ENCODE measurements at regions not wholly inside any gene's neighbourhood (a gene's known extent, or its start where the extent isn't known, plus 50 kb on each side); places are given as distances from the start of the nearest gene placed in this dataset.

DNA sequence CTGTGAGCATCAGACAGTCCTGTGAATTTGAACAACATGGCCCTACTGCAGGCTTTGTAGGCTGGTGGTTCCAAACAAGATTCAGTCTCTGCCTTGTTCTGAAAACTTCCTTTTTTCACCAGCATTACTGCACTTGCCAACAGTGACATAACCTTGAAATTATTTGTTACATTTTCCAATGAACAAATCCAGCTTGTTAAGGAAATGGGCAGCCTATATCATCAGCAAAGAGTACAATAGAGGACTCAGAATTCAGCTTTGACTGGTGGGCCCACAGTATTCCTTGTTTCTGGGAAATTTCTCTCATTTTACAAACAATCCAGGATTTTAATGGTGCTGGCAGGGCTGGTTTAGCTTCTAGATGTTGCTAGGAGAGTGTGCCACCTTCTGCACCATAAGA is 703.7 kb upstream of the FZD8 start:
- intact Hi-C loops (cut with micrococcal nuclease), result no loop called here

DNA sequence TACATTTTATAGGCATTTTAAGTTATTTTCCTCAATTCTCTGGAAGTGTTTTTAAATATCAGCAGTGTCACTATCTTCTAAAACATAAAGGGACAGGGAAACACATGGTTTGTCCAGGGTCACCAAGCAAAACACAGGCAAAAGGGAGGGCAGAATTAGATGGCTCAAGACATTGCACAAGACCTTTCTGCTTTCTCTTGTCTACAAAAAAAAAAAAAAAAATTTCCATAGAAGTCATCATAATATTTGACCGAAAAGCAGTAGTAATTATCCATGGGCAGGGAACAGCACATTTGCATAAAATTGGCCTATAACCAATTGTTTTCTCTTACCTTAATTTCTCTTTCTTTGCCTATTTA is 703.1 kb upstream of the FZD8 start:
- Histone ChIP-seq H2AFZ (ENCODE audit: low read depth, low read length, poor library complexity, severe bottlenecking) (no peak overlapping the region), H3K9ac (ENCODE audit: low read length) (no peak overlapping the region), H3K9me2 (ENCODE audit: insufficient read depth) (no peaks in the 10 kb centered on the region), H3K79me2 (ENCODE audit: insufficient read depth, low read length) (no peaks in the 10 kb centered on the region), H3K4me3 (replicated peaks in 1 of 2; ENCODE audit: low read depth in 1 of 2, low read length in 2 of 2) (no peak overlapping the region), H3K4me2 (ENCODE audit: low read length) (no peak overlapping the region), H3K27ac (ENCODE audit: low read depth, low read length) (no peak overlapping the region), H3K27me3 (ENCODE audit: insufficient read depth, low read length) (no peaks in the 10 kb centered on the region), H3K9me3 (ENCODE audit: control insufficient read depth in 1 of 2, insufficient read depth in 1 of 2, low read depth in 1 of 2, low read length in 2 of 2) (peaks cover 16 to 18% of the 10 kb centered on the region in 2 experiments; a peak in 3 of 4 replicates), H3K36me3 (ENCODE audit: control insufficient read depth in 1 of 2, insufficient read depth in 2 of 2, low read length in 2 of 2) (no peaks in the 10 kb centered on the region), H3K4me1 (ENCODE audit: control insufficient read depth in 1 of 2, insufficient read depth in 2 of 2, low read length in 2 of 2) (no peaks in the 10 kb centered on the region), H4K20me1 (ENCODE audit: insufficient read depth) (no peaks in the 10 kb centered on the region)
- intact Hi-C loops (cut with micrococcal nuclease), result no loop called here
- no peak for TF ChIP-seq EZH2phosphoT487 (IDR thresholded peaks at IDR 0.05; ENCODE audit: borderline replicate concordance)
- TF ChIP-seq SRF (IDR thresholded peaks at IDR 0.05; ENCODE audit: low read depth), result no peak
- TF ChIP-seq, protein P1, sequence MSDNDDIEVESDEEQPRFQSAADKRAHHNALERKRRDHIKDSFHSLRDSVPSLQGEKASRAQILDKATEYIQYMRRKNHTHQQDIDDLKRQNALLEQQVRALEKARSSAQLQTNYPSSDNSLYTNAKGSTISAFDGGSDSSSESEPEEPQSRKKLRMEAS (IDR thresholded peaks at IDR 0.05), result no peak
- TF ChIP-seq, protein P2, sequence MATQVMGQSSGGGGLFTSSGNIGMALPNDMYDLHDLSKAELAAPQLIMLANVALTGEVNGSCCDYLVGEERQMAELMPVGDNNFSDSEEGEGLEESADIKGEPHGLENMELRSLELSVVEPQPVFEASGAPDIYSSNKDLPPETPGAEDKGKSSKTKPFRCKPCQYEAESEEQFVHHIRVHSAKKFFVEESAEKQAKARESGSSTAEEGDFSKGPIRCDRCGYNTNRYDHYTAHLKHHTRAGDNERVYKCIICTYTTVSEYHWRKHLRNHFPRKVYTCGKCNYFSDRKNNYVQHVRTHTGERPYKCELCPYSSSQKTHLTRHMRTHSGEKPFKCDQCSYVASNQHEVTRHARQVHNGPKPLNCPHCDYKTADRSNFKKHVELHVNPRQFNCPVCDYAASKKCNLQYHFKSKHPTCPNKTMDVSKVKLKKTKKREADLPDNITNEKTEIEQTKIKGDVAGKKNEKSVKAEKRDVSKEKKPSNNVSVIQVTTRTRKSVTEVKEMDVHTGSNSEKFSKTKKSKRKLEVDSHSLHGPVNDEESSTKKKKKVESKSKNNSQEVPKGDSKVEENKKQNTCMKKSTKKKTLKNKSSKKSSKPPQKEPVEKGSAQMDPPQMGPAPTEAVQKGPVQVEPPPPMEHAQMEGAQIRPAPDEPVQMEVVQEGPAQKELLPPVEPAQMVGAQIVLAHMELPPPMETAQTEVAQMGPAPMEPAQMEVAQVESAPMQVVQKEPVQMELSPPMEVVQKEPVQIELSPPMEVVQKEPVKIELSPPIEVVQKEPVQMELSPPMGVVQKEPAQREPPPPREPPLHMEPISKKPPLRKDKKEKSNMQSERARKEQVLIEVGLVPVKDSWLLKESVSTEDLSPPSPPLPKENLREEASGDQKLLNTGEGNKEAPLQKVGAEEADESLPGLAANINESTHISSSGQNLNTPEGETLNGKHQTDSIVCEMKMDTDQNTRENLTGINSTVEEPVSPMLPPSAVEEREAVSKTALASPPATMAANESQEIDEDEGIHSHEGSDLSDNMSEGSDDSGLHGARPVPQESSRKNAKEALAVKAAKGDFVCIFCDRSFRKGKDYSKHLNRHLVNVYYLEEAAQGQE (IDR thresholded peaks at IDR 0.05; ENCODE audit: low read depth), result no peak
- no peak for TF ChIP-seq YY1 (IDR thresholded peaks at IDR 0.05; ENCODE audit: extremely low read depth, insufficient replicate concordance, low read depth, low read length)
- no peak for TF ChIP-seq ZFX (IDR thresholded peaks at IDR 0.05)
- TF ChIP-seq CBX3 (IDR thresholded peaks at IDR 0.05; ENCODE audit: low read depth), result no peak
- no peak for TF ChIP-seq SP1 (IDR thresholded peaks at IDR 0.05; ENCODE audit: low read depth)
- no peak for TF ChIP-seq JUND (IDR thresholded peaks at IDR 0.05)
- no peak for TF ChIP-seq EZH2 (IDR thresholded peaks at IDR 0.05)
- TF ChIP-seq SIN3A (IDR thresholded peaks at IDR 0.05; ENCODE audit: low read depth), result no peak
- no peak for ATAC-seq
- POLR2A ChIA-PET, result no interaction called here
- CTCF ChIA-PET, result no interaction called here
- RAD21 ChIA-PET (ENCODE audit: low non-redundant PET in 1 of 2, low total read pairs in 2 of 2, uncharacterized antibody in 2 of 2, unreplicated experiment in 2 of 2), result no interaction called here
- DNase-seq (ENCODE audit: low read depth, low spot score), result no peak
- no TSS peak for BruUV-seq (replicated peaks)

More for the DNA sequence above, 703.7 kb upstream of the FZD8 start:
- Histone ChIP-seq H3K27ac (ENCODE audit: low read depth, low read length) (no peak overlapping the region), H3K36me3 (ENCODE audit: control insufficient read depth in 1 of 2, insufficient read depth in 2 of 2, low read length in 2 of 2) (no peaks in the 10 kb centered on the region), H3K27me3 (ENCODE audit: insufficient read depth, low read length) (no peaks in the 10 kb centered on the region), H3K4me3 (replicated peaks in 1 of 2; ENCODE audit: low read depth in 1 of 2, low read length in 2 of 2) (no peak overlapping the region), H2AFZ (ENCODE audit: low read depth, low read length, poor library complexity, severe bottlenecking) (no peak overlapping the region), H3K9me2 (ENCODE audit: insufficient read depth) (no peaks in the 10 kb centered on the region), H3K9ac (ENCODE audit: low read length) (no peak overlapping the region), H4K20me1 (ENCODE audit: insufficient read depth) (no peaks in the 10 kb centered on the region), H3K4me2 (ENCODE audit: low read length) (no peak overlapping the region), H3K9me3 (ENCODE audit: control insufficient read depth in 1 of 2, insufficient read depth in 1 of 2, low read depth in 1 of 2, low read length in 2 of 2) (peaks cover 16 to 18% of the 10 kb centered on the region in 2 experiments; a peak in 3 of 4 replicates), H3K79me2 (ENCODE audit: insufficient read depth, low read length) (no peaks in the 10 kb centered on the region), H3K4me1 (ENCODE audit: control insufficient read depth in 1 of 2, insufficient read depth in 2 of 2, low read length in 2 of 2) (no peaks in the 10 kb centered on the region)
- POLR2A ChIA-PET, result no interaction called here
- CTCF ChIA-PET, result no interaction called here
- no TSS peak for BruUV-seq (replicated peaks)
- ATAC-seq (no peak), DNase-seq (ENCODE audit: low read depth, low spot score) (no peak)
- RAD21 ChIA-PET (ENCODE audit: low non-redundant PET in 1 of 2, low total read pairs in 2 of 2, uncharacterized antibody in 2 of 2, unreplicated experiment in 2 of 2), result no interaction called here
- TF ChIP-seq, protein P1 (IDR thresholded peaks at IDR 0.05), result no peak
- TF ChIP-seq JUND (IDR thresholded peaks at IDR 0.05) (no peak), CEBPB (IDR thresholded peaks at IDR 0.05; ENCODE audit: low read depth) (no peak), FOSL1 (IDR thresholded peaks at IDR 0.05; ENCODE audit: low read depth) (no peak), ZNF274 (IDR thresholded peaks at IDR 0.05; ENCODE audit: low read depth, low read length) (no peak), SIN3A (IDR thresholded peaks at IDR 0.05; ENCODE audit: low read depth) (no peak), POLR2A (IDR thresholded peaks at IDR 0.05; ENCODE audit: borderline replicate concordance, extremely low read depth, insufficient read depth, insufficient read length) (no peak), EGR1 (IDR thresholded peaks at IDR 0.05; ENCODE audit: low read depth) (no peak), RAD21 (IDR thresholded peaks at IDR 0.05; ENCODE audit: low read depth) (no peak)
